ENCODE measurements at regions not wholly inside any gene's neighbourhood (a gene's known extent, or its start where the extent isn't known, plus 50 kb on each side); places are given as distances from the start of the nearest gene placed in this dataset.

- no peak for TF ChIP-seq CTCF (IDR thresholded peaks at IDR 0.05)
- TF ChIP-seq CEBPB (IDR thresholded peaks at IDR 0.05) = no peak
- TF ChIP-seq POLR2AphosphoS2 (conservative IDR thresholded peaks at IDR 0.05; ENCODE audit: low read length) = no peak
- TF ChIP-seq CBX2 (IDR thresholded peaks at IDR 0.05; ENCODE audit: borderline replicate concordance, low read depth) = no peak
- no peak for TF ChIP-seq RCOR1 (IDR thresholded peaks at IDR 0.05; ENCODE audit: low read depth, low read length)
- TF ChIP-seq KDM1A (IDR thresholded peaks at IDR 0.05; ENCODE audit: low read depth) = no peak
- no peak for TF ChIP-seq USF2 (IDR thresholded peaks at IDR 0.05)
- no peak for TF ChIP-seq PHF8 (IDR thresholded peaks at IDR 0.05; ENCODE audit: borderline replicate concordance, low read depth)
- no peak for TF ChIP-seq SREBF2 (IDR thresholded peaks at IDR 0.05)
- TF ChIP-seq MYC (IDR thresholded peaks at IDR 0.05; ENCODE audit: borderline replicate concordance, low read length) = no peak
- TF ChIP-seq NFE2L2 (conservative IDR thresholded peaks at IDR 0.05; ENCODE audit: low read length) = no peak
- TF ChIP-seq EP300 (IDR thresholded peaks at IDR 0.05) = no peak
- no peak for TF ChIP-seq JUN (IDR thresholded peaks at IDR 0.05)
These were observed 296.2 kb downstream of the CHL1 start for GRCh38 chr3:492586-493316.
